ENCODE measurements at regions not wholly inside any gene's neighbourhood (a gene's known extent, or its start where the extent isn't known, plus 50 kb on each side); places are given as distances from the start of the nearest gene placed in this dataset.

- TF ChIP-seq TAF1 (IDR thresholded peaks at IDR 0.05; ENCODE audit: borderline replicate concordance, insufficient read depth, low read length), result no peak
- no peak for TF ChIP-seq SIN3A (IDR thresholded peaks at IDR 0.05; ENCODE audit: borderline replicate concordance, insufficient read depth, low read length)
- TF ChIP-seq POLR2AphosphoS5 (IDR thresholded peaks at IDR 0.05; ENCODE audit: low read depth, low read length), result no peak
- TF ChIP-seq FOXP2 (optimal IDR thresholded peaks at IDR 0.05; ENCODE audit: borderline replicate concordance, extremely low read depth, extremely low read length, insufficient read depth), result no peak
- TF ChIP-seq REST (IDR thresholded peaks at IDR 0.05; ENCODE audit: insufficient read depth in 1 of 2, low read depth in 2 of 2, low read length in 2 of 2), result no peak
These were observed 301.9 kb upstream of the ST6GAL2 start for GRCh38 chr2:107187870-107188269.

DNA sequence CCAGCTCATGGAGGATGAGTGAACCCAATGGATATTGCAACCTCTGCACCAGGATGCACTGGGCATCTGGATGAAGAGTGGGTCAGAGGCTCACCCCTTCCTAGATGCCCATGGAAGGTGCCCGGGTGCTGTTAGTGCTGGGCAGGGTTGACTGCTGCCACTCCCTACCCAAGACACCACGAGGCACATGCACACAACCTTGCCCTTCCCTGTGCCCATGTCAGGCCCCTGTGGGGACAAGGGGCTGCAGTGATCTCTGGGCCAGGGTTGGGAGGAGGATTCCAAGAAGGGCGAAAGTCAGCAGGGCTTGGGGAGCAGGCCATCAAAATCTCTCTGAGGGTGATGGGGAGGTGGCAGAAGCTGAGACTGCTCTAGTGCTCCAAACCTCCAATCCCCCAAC, 309.7 kb upstream of the ST6GAL2 start:
- TF ChIP-seq POLR2AphosphoS5 (IDR thresholded peaks at IDR 0.05; ENCODE audit: low read depth, low read length) (no peak), TAF1 (IDR thresholded peaks at IDR 0.05; ENCODE audit: borderline replicate concordance, insufficient read depth, low read length) (no peak), FOXP2 (optimal IDR thresholded peaks at IDR 0.05; ENCODE audit: borderline replicate concordance, extremely low read depth, extremely low read length, insufficient read depth) (no peak), REST (IDR thresholded peaks at IDR 0.05; ENCODE audit: insufficient read depth in 1 of 2, low read depth in 2 of 2, low read length in 2 of 2) (no peak), SIN3A (IDR thresholded peaks at IDR 0.05; ENCODE audit: borderline replicate concordance, insufficient read depth, low read length) (no peak)

GRCh38 chr2:107197594-107198294, 311.8 kb upstream of the ST6GAL2 start:
- TF ChIP-seq FOXP2 (optimal IDR thresholded peaks at IDR 0.05; ENCODE audit: borderline replicate concordance, extremely low read depth, extremely low read length, insufficient read depth), result no peak
- TF ChIP-seq POLR2AphosphoS5 (IDR thresholded peaks at IDR 0.05; ENCODE audit: low read depth, low read length), result no peak
- no peak for TF ChIP-seq REST (IDR thresholded peaks at IDR 0.05; ENCODE audit: insufficient read depth in 1 of 2, low read depth in 2 of 2, low read length in 2 of 2)
- no peak for TF ChIP-seq TAF1 (IDR thresholded peaks at IDR 0.05; ENCODE audit: borderline replicate concordance, insufficient read depth, low read length)
- TF ChIP-seq SIN3A (IDR thresholded peaks at IDR 0.05; ENCODE audit: borderline replicate concordance, insufficient read depth, low read length), result no peak

- TF ChIP-seq SIN3A (IDR thresholded peaks at IDR 0.05; ENCODE audit: borderline replicate concordance, insufficient read depth, low read length), result no peak
- TF ChIP-seq FOXP2 (optimal IDR thresholded peaks at IDR 0.05; ENCODE audit: borderline replicate concordance, extremely low read depth, extremely low read length, insufficient read depth), result no peak
- no peak for TF ChIP-seq POLR2AphosphoS5 (IDR thresholded peaks at IDR 0.05; ENCODE audit: low read depth, low read length)
- no peak for TF ChIP-seq REST (IDR thresholded peaks at IDR 0.05; ENCODE audit: insufficient read depth in 1 of 2, low read depth in 2 of 2, low read length in 2 of 2)
- no peak for TF ChIP-seq TAF1 (IDR thresholded peaks at IDR 0.05; ENCODE audit: borderline replicate concordance, insufficient read depth, low read length)
These were observed 317.1 kb upstream of the ST6GAL2 start for GRCh38 chr2:107202962-107203591.
